K562 (cell line): ENCODE measurements at regions not wholly inside any gene's neighbourhood (a gene's known extent, or its start where the extent isn't known, plus 50 kb on each side); places are given as distances from the start of the nearest gene placed in this dataset.

Source experiments
- ATAC-seq: fragments of 200-7000 bp; cut with Tn5 transposase; 3 replicates; pipeline ENCODE4 v1.9.1; 2020; ENCODE audit warnings: moderate library complexity
- BruUV-seq: library from RNA; stranded (reverse); fragments of 400-500 nt; replicated peaks from 2 replicates; lab custom pipeline; 2021; lab: Mats Ljungman, UMichigan
- CTCF ChIA-PET: fragments of 300-600 bp; formaldehyde crosslinking; extraction: SDS; loops from one replicate; lab custom pipeline; 2021; ENCODE audit warnings: low intra/inter-chr PET ratio; lab: Yijun Ruan, JAX
- POLR2A ChIA-PET: fragments of 300-600, 350-650 bp; sonication (Branson Sonifier 250); formaldehyde crosslinking; extraction: SDS; loops from one replicate; lab custom pipeline; 2021; ENCODE audit warnings: antibody characterized with exemption, inconsistent platforms; lab: Yijun Ruan, JAX
- DNase-seq, 4 experiments: peaks; one replicate each; pipeline versions ENCODE4 v3.0.0 to v3.0.0-alpha.2; 2011 to 2018; ENCODE audit warnings: low spot score in 3 of 4, mixed read lengths in 3 of 4; ENCODE audit errors: extremely low read depth in 1 of 4
- FAIRE-seq: peaks from 2 replicates; lab custom pipeline; 2011; peaks lifted over from hg19 to GRCh38; lab: Jason Lieb, UNC
- H2AFZ ChIP-seq: 2 replicates; pipeline ENCODE4 v1.6.0; 2011; ENCODE audit warnings: low read depth, low read length, control low read depth, inconsistent platforms
- H3K27ac ChIP-seq: fragments of 200-600 bp; 3 replicates; pipeline ENCODE4 v1.8.0; 2011; ENCODE audit warnings: low read depth, mild to moderate bottlenecking, control low read depth, inconsistent platforms, low read length, moderate library complexity, mixed read lengths; ENCODE audit errors: extremely low read depth
- H3K27me3 ChIP-seq, 2 experiments: fragments of 300-600 bp in 1 of 2; 2 replicates in 1 of 2; 3 replicates in 1 of 2; pipeline versions ENCODE4 v1.6.0 to v1.8.0; 2011; ENCODE audit warnings: inconsistent platforms in 2 of 2, low read length in 2 of 2, mild to moderate bottlenecking in 1 of 2, mixed read lengths in 1 of 2, moderate library complexity in 1 of 2; ENCODE audit not compliant: control insufficient read depth in 2 of 2, insufficient read depth in 2 of 2
- H3K36me3 ChIP-seq: fragments of 300-600 bp; 3 replicates; pipeline ENCODE4 v1.8.0; 2011; ENCODE audit warnings: mild to moderate bottlenecking, low read length, inconsistent platforms; ENCODE audit not compliant: control insufficient read depth, insufficient read depth
- H3K4me1 ChIP-seq, 2 experiments: fragments of 200-600 bp in 1 of 2; replicated peaks in 1 of 2; 2 replicates in 1 of 2; 3 replicates in 1 of 2; pipeline versions ENCODE4 v1.5.1 to v1.8.0; 2011; ENCODE audit warnings: inconsistent platforms in 2 of 2, low read length in 2 of 2, mild to moderate bottlenecking in 1 of 2, mixed read lengths in 1 of 2, moderate library complexity in 1 of 2; ENCODE audit not compliant: control insufficient read depth in 2 of 2, insufficient read depth in 2 of 2
- H3K4me2 ChIP-seq: 2 replicates; pipeline ENCODE4 v1.6.1; 2011; ENCODE audit warnings: low read length, control low read depth, inconsistent platforms, mixed read lengths; ENCODE audit not compliant: insufficient read depth
- H3K4me3 ChIP-seq: fragments of 200-600 bp; sonication (generic), shearing (Covaris generic); 2 replicates; pipeline ENCODE4 v1.5.1; 2016; ENCODE audit warnings: control low read depth, inconsistent platforms
- H3K79me2 ChIP-seq: fragments of 200-600 bp; 3 replicates; pipeline ENCODE4 v1.8.0; 2011; ENCODE audit warnings: low read length, inconsistent platforms; ENCODE audit not compliant: control insufficient read depth, insufficient read depth
- H3K9ac ChIP-seq, 2 experiments: 2 replicates each; pipeline versions ENCODE4 v1.6.0 to v1.6.1; 2011; ENCODE audit warnings: low read depth in 2 of 2, low read length in 2 of 2, control low read depth in 1 of 2, inconsistent platforms in 1 of 2, mild to moderate bottlenecking in 1 of 2, mixed read lengths in 1 of 2; ENCODE audit not compliant: insufficient read depth in 1 of 2
- H3K9me1 ChIP-seq: one replicate; pipeline ENCODE4 v1.6.0; 2011; ENCODE audit warnings: inconsistent platforms, mild to moderate bottlenecking, low read length, moderate library complexity; ENCODE audit not compliant: control insufficient read depth, insufficient read depth
- H3K9me3 ChIP-seq: replicated peaks from 2 replicates; pipeline ENCODE4 v1.5.1; 2011; ENCODE audit warnings: low read depth, low read length, inconsistent platforms; ENCODE audit not compliant: control insufficient read depth, insufficient read depth
- H4K20me1 ChIP-seq: replicated peaks from 2 replicates; pipeline ENCODE4 v1.6.1; 2011; ENCODE audit warnings: low read length, inconsistent platforms, mixed read lengths; ENCODE audit not compliant: control insufficient read depth, insufficient read depth
- CBX1 ChIP-seq: sonication (generic); IDR thresholded peaks from 2 replicates; pipeline ENCODE4 v1.6.1; 2016; ENCODE audit warnings: antibody characterized with exemption, low read depth, mild to moderate bottlenecking
- CREM ChIP-seq: IDR thresholded peaks from 2 replicates; pipeline ENCODE4 v1.6.1; 2014; ENCODE audit warnings: antibody characterized with exemption, low read depth
- FOXJ2 ChIP-seq: fragments of 200-800 bp; sonication (Bioruptor generic); IDR thresholded peaks from 2 replicates; pipeline ENCODE4 v1.6.1; 2016; ENCODE audit warnings: missing genetic modification characterization, missing compliant biosample characterization
- MCM5 ChIP-seq: fragments of 450-650 bp; IDR thresholded peaks from 2 replicates; pipeline ENCODE4 v1.6.1; 2016; ENCODE audit warnings: low read depth
- MXD1 ChIP-seq: fragments of 250-450 bp; sonication (Bioruptor Pico); IDR thresholded peaks from 2 replicates; pipeline ENCODE4 v1.8.0; 2021; ENCODE audit warnings: borderline replicate concordance, mild to moderate bottlenecking, moderate library complexity; ENCODE audit not compliant: poor library complexity, severe bottlenecking
- SFPQ ChIP-seq: fragments of 200-400 bp; formaldehyde crosslinking; IDR thresholded peaks from 2 replicates; pipeline ENCODE4 v1.6.1; 2017; ENCODE audit warnings: mild to moderate bottlenecking, low read depth, low read length, moderate library complexity
- SMAD3 ChIP-seq: fragments of 450-650 bp; formaldehyde crosslinking; conservative IDR thresholded peaks from 2 replicates; pipeline ENCODE4 v1.4.0; 2020; ENCODE audit warnings: mild to moderate bottlenecking
- SMARCE1 ChIP-seq: fragments of 450-650 bp; IDR thresholded peaks from 2 replicates; pipeline ENCODE4 v1.7.1; 2016; ENCODE audit warnings: mild to moderate bottlenecking
- SPI1 ChIP-seq: IDR thresholded peaks from 2 replicates; pipeline ENCODE4 v1.6.1; 2011; ENCODE audit warnings: low read depth, low read length, control low read depth, borderline replicate concordance
- ZNF408 ChIP-seq: fragments of 250-450 bp; sonication (Bioruptor Pico); IDR thresholded peaks from 2 replicates; pipeline ENCODE4 v1.4.0; 2020; ENCODE audit warnings: low read depth, mild to moderate bottlenecking, moderate library complexity
- ZNF584 ChIP-seq: fragments of 200-800 bp; sonication (Bioruptor generic); IDR thresholded peaks from 2 replicates; pipeline ENCODE4 v1.6.1; 2016; ENCODE audit warnings: low read depth, mild to moderate bottlenecking, missing genetic modification characterization, missing compliant biosample characterization
- WGBS: fragments of 100-300 bp; shearing (Covaris generic); methylation state at CpG from one replicate; pipeline ENCODE4 v1.1.6; 2016; ENCODE audit warnings: low coverage, mixed read lengths; ENCODE audit not compliant: insufficient coverage; ENCODE audit errors: missing lambda C conversion rate; 5-methylcytosine and 5-hydroxymethylcytosine counted together
- in situ Hi-C: fragments of 300-500 bp; cut with MboI; formaldehyde crosslinking; loops from 4 replicates; pipeline ENCODE4 v1.15.0; 2018; ENCODE audit warnings: inconsistent platforms, mixed read lengths
- intact Hi-C: fragments of 100-400 bp; cut with micrococcal nuclease; formaldehyde crosslinking; loops from 2 replicates; pipeline ENCODE4 v1.14.2; 2022

- Histone ChIP-seq H2AFZ (no peak overlapping the region), H3K9ac (no peak overlapping the region), H3K4me2 (no peak overlapping the region), H3K36me3 (no peaks in the 10 kb centered on the region), H3K9me3 (no peaks in the 10 kb centered on the region), H3K4me3 (no peak overlapping the region), H3K4me1 (no peaks in the 10 kb centered on the region), H3K27ac (no peak overlapping the region)
- POLR2A ChIA-PET, result interaction anchor here (0.6 kb wide), 1 partner anchor 230 kb away, joined by 4 read pairs; no protein-coding TSS in a partner anchor
- ATAC-seq (no peak), DNase-seq (no peak), FAIRE-seq (no peak)
- intact Hi-C loops, result no loop called here
- CTCF ChIA-PET, result no interaction called here
- TF ChIP-seq CBX1 (no peak), ZNF408 (CRISPR knock-in tag) (no peak), MCM5 (no peak), SPI1 (no peak), CREM (no peak), MXD1 (CRISPR knock-in tag) (no peak), ZNF584 (CRISPR knock-in tag) (no peak), FOXJ2 (tag) (no peak), SMAD3 (CRISPR knock-in tag) (no peak), SMARCE1 (no peak), SFPQ (no peak)
- TF ChIP-seq, all 486 proteins: peak for 0
- H4K20me1 ChIP-seq, result no peaks in the 10 kb centered on the region; the same call in 1 of the 2 replicates
- in situ Hi-C loops, result no loop called here
- peaks cover 2 to 53% of the 10 kb centered on the region in 2 experiments; a peak in 2 of 5 replicates for H3K27me3 ChIP-seq
- H3K9me1 ChIP-seq, result no peaks in the 10 kb centered on the region
- WGBS, result 2% methylated on average over 8 of the region's 8 CpGs
- no TSS peak for BruUV-seq
- no peaks in the 10 kb centered on the region for H3K79me2 ChIP-seq
These were observed 139.0 kb upstream of the TNS3 start for GRCh38 chr7:47720907-47721244.
